ENCODE measurements at regions not wholly inside any gene's neighbourhood (a gene's known extent, or its start where the extent isn't known, plus 50 kb on each side); places are given as distances from the start of the nearest gene placed in this dataset.

DNA sequence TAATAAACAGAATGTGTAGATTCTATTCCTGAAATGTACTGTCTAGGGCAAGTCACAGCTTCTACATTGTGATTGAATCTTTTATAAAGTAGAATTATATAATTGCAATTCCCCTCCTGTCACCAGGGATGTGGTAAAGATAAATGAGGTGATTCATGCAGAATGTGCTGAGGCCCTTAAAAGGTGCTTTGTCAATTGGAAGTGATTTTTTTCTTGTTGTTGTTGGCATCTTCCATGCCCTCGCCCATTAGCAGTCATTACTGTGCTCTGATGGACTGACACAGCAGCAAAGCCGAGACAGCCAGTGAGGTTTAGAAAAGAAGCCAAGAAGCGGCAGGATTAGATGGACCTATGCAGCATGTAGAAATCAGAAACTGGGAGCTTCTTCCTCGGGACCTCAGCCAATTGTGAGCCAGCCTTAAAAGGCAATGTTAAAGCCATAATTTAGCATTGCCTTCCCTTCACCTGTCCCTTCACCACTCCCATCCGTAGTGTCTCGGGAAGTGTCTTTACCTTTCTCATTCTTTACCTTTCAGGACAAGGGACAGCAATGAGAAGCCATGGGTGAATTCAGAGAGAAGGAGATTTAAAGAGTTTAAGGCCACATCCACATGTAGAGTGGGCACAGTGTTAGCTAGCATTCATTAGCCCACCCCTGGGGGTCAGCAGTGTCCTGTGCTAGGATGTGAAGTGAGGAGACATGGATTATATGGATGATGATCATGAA is 257.8 kb downstream of the PLK2 start:
- Histone ChIP-seq H3K9me3 (no peaks in the 10 kb centered on the region), H3K27ac (no peak overlapping the region), H3K4me1 (no peaks in the 10 kb centered on the region), H3K4me3 (no peak overlapping the region), H3K36me3 (no peaks in the 10 kb centered on the region), H3K27me3 (no peaks in the 10 kb centered on the region)
- ATAC-seq, result no peak
- 62 to 80% methylated on average over 5 to 6 of the region's 6 CpGs for whole genome bisulfite sequencing, 2 donors (ENCODE audit: low coverage in 1 of 2)
- TF ChIP-seq POLR2AphosphoS5 (IDR thresholded peaks at IDR 0.05) (no peak), POLR2A (IDR thresholded peaks at IDR 0.05) (no peak)

DNA sequence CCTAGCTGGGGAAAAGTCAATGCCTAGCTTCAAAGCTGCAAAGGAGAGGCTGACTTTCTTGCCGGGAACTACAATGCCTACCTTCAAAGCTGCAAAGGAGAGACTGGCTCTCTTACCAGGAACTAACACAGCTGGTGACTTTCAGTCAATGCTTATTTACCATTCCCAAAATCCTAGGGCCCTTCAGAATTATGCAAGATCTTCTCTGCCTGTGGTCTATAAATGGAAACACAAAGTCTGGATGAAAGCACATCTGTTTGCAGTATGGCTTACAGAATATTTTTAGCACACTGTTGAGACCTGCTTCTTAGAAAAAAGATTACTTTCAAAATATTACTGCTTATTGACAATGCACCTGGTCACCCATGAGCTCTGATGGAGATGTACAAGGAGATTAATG is 259.4 kb downstream of the PLK2 start:
- no peaks in the 10 kb centered on the region for H3K36me3 ChIP-seq
- ATAC-seq, result no peak

DNA sequence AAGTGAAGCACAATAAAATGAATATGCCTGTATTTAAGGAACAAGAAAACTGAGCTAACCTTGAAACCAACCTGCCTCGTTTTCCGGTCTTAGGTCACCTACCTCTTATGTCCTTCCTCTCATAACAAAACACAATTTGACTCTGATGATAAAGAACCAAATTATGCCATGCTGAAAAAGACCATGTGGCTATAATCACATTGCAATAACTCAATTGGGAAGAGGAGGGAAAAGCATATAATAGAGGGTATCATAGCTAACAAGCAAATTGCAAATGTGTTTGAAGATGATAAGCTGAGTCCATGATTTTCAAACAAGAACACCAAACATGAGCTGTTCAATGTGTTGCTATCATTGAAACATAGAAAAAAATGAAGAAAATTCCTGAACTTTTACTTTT is 260.8 kb downstream of the PLK2 start:
- Histone ChIP-seq H3K4me3 (no peak overlapping the region), H3K9me3 (peaks cover 0 to 7% (median 0%) of the 10 kb centered on the region in 3 donors), H3K36me3 (no peaks in the 10 kb centered on the region), H3K27me3 (no peaks in the 10 kb centered on the region), H3K4me1 (no peaks in the 10 kb centered on the region), H3K27ac (no peak overlapping the region)
- TF ChIP-seq, protein P1, sequence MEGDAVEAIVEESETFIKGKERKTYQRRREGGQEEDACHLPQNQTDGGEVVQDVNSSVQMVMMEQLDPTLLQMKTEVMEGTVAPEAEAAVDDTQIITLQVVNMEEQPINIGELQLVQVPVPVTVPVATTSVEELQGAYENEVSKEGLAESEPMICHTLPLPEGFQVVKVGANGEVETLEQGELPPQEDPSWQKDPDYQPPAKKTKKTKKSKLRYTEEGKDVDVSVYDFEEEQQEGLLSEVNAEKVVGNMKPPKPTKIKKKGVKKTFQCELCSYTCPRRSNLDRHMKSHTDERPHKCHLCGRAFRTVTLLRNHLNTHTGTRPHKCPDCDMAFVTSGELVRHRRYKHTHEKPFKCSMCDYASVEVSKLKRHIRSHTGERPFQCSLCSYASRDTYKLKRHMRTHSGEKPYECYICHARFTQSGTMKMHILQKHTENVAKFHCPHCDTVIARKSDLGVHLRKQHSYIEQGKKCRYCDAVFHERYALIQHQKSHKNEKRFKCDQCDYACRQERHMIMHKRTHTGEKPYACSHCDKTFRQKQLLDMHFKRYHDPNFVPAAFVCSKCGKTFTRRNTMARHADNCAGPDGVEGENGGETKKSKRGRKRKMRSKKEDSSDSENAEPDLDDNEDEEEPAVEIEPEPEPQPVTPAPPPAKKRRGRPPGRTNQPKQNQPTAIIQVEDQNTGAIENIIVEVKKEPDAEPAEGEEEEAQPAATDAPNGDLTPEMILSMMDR (IDR thresholded peaks at IDR 0.05), result no peak
- no peak for TF ChIP-seq POLR2AphosphoS5 (IDR thresholded peaks at IDR 0.05)
- TF ChIP-seq EP300 (IDR thresholded peaks at IDR 0.05), result no peak
- TF ChIP-seq POLR2A (IDR thresholded peaks at IDR 0.05), result no peak
- 68 to 75% methylated on average over 2 of the region's 2 CpGs for WGBS, 2 donors (ENCODE audit: low coverage in 1 of 2)
- ATAC-seq, result no peak

More for the DNA sequence above, 259.4 kb downstream of the PLK2 start:
- Histone ChIP-seq H3K27me3 (no peaks in the 10 kb centered on the region), H3K27ac (no peak overlapping the region), H3K9me3 (peaks cover 0 to 7% (median 0%) of the 10 kb centered on the region in 3 donors), H3K4me1 (no peaks in the 10 kb centered on the region), H3K4me3 (no peak overlapping the region)
- 89% methylated on average over 1 of the region's 1 CpG for WGBS, 2 donors (ENCODE audit: low coverage in 1 of 2)
- TF ChIP-seq, protein P1 (IDR thresholded peaks at IDR 0.05), result no peak
- TF ChIP-seq EP300 (IDR thresholded peaks at IDR 0.05), result no peak
- TF ChIP-seq POLR2AphosphoS5 (IDR thresholded peaks at IDR 0.05), result no peak
- TF ChIP-seq POLR2A (IDR thresholded peaks at IDR 0.05), result no peak

DNA sequence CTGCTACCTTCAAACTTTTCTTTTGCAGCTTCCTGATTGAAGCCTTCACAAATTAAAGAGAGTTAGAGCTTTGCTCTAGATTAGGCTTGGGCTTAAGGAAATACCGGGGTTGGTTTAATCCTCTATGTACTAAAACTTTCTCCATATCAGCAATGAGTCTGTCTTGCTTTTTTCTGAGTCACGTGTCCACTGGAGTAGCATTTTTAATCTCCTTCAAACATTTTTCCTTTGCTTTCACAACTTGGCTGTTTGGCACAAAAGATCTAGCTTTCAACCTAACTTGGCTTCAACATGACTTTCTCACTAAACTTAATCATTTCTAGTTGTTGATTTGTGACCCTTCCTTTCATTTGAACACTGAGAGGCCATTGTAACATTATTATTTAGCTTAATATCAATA is 261.6 kb downstream of the PLK2 start:
- Histone ChIP-seq H3K36me3 (no peaks in the 10 kb centered on the region), H3K27me3 (no peaks in the 10 kb centered on the region), H3K4me3 (no peak overlapping the region), H3K4me1 (no peaks in the 10 kb centered on the region), H3K27ac (no peak overlapping the region), H3K9me3 (peaks cover 0 to 7% (median 0%) of the 10 kb centered on the region in 3 donors)
- WGBS, 2 donors (ENCODE audit: low coverage in 1 of 2), result 56 to 67% methylated on average over 2 of the region's 2 CpGs
- no peak for ATAC-seq
- TF ChIP-seq, protein P1 (IDR thresholded peaks at IDR 0.05), result no peak
- TF ChIP-seq POLR2A (IDR thresholded peaks at IDR 0.05) (no peak), POLR2AphosphoS5 (IDR thresholded peaks at IDR 0.05) (no peak), EP300 (IDR thresholded peaks at IDR 0.05) (no peak)

DNA sequence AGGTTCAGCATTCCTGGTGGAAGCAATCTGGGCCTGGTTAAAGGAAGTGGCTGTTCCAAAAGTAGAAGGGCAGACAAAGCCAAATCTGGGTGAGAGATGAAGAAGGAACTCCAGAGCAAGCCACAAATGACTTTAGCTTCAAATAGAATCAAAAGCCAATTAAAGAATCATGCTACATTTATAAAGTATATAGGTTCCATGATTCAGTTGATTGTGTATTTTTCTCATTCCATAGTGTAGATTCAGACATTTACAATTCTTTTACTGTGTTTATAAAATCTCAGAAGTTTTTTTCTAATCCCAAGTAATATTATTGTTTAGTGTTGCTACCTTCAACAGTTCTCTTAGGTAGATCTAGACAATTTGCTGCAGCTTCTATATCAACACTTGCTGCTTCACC is 262.0 kb downstream of the PLK2 start:
- TF ChIP-seq POLR2AphosphoS5 (IDR thresholded peaks at IDR 0.05) (no peak), EP300 (IDR thresholded peaks at IDR 0.05) (no peak)
- Histone ChIP-seq H3K36me3 (no peaks in the 10 kb centered on the region), H3K9me3 (peaks cover 0 to 7% (median 0%) of the 10 kb centered on the region in 3 donors), H3K27ac (no peak overlapping the region), H3K27me3 (no peaks in the 10 kb centered on the region), H3K4me3 (no peak overlapping the region), H3K4me1 (no peaks in the 10 kb centered on the region)
- ATAC-seq, result no peak

DNA sequence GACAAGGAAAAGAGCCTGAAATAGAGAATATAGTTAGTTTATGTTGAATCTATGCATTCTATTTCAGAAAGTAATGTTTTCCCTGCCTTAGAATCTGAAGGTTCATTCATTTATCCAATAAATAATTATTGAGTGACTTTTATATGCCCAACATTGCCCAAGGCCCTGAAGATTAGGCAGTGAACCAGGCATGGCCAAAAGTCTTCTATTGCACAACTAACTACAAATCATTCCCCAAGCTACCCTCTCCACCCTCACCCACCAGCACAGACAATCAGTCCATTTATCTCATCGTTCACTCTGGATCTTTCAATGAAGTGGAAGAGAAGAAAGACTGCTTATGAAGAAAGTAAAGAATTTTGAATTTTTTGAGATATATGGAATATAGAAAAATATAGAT is 268.4 kb downstream of the PLK2 start:
- no peaks in the 10 kb centered on the region for H3K4me1 ChIP-seq
- 86 to 100% methylated on average over 1 of the region's 1 CpG for WGBS, 2 donors (ENCODE audit: low coverage in 1 of 2)
- no peaks in the 10 kb centered on the region for H3K36me3 ChIP-seq
- no peak overlapping the region for H3K27ac ChIP-seq
- H3K9me3 ChIP-seq, result peaks cover 0 to 7% (median 0%) of the 10 kb centered on the region in 3 donors
- no peak overlapping the region for H3K4me3 ChIP-seq
- TF ChIP-seq POLR2AphosphoS5 (IDR thresholded peaks at IDR 0.05) (no peak), EP300 (IDR thresholded peaks at IDR 0.05) (no peak), POLR2A (IDR thresholded peaks at IDR 0.05) (no peak)
- TF ChIP-seq, protein P1 (IDR thresholded peaks at IDR 0.05), result no peak
- no peak for ATAC-seq
- no peaks in the 10 kb centered on the region for H3K27me3 ChIP-seq
